ENCODE measurements at regions not wholly inside any gene's neighbourhood (a gene's known extent, or its start where the extent isn't known, plus 50 kb on each side); places are given as distances from the start of the nearest gene placed in this dataset.

- DNase-seq = no peak
- H3K9me3 ChIP-seq (ENCODE audit: control extremely low read depth in 1 of 5, control insufficient read depth in 4 of 5, insufficient read depth in 2 of 5, low read depth in 1 of 5, low read length in 4 of 5) = peaks cover 0 to 5% (median 0%) of the 10 kb centered on the region in 5 experiments
- no peaks in the 10 kb centered on the region for H3K36me3 ChIP-seq (ENCODE audit: control insufficient read depth in 4 of 4, insufficient read depth in 4 of 4, low read length in 3 of 4)
- CTCF ChIA-PET = no interaction called here
- H3K27ac ChIP-seq (ENCODE audit: insufficient read depth in 1 of 2, low read depth in 1 of 2, low read length in 2 of 2, poor library complexity in 1 of 2, severe bottlenecking in 2 of 2) = no peak overlapping the region
- POLR2A ChIA-PET = no interaction called here
- H3K4me3 ChIP-seq (ENCODE audit: control insufficient read depth in 1 of 7, extremely low read depth in 1 of 7, insufficient read depth in 4 of 7, low read depth in 2 of 7, low read length in 6 of 7) = no peak overlapping the region
- peaks cover 0 to 2% (median 0%) of the 10 kb centered on the region in 5 experiments for H3K27me3 ChIP-seq (replicated peaks in 2 of 5; ENCODE audit: control insufficient read depth in 4 of 5, insufficient read depth in 5 of 5, low read length in 4 of 5)
- no peaks in the 10 kb centered on the region for H3K4me1 ChIP-seq (ENCODE audit: control extremely low read depth in 1 of 4, control insufficient read depth in 4 of 4, insufficient read depth in 4 of 4, low read length in 3 of 4)
Observed at GRCh38 chr16:20259541-20259940, 67.8 kb downstream of the GP2 start.

GRCh38 chr16:20257234-20257633, 70.1 kb downstream of the GP2 start:
- Histone ChIP-seq H3K4me1 (ENCODE audit: control extremely low read depth in 1 of 4, control insufficient read depth in 4 of 4, insufficient read depth in 4 of 4, low read length in 3 of 4) (no peaks in the 10 kb centered on the region), H3K27me3 (replicated peaks in 2 of 5; ENCODE audit: control insufficient read depth in 4 of 5, insufficient read depth in 5 of 5, low read length in 4 of 5) (no peaks in the 10 kb centered on the region), H3K27ac (ENCODE audit: insufficient read depth in 1 of 2, low read depth in 1 of 2, low read length in 2 of 2, poor library complexity in 1 of 2, severe bottlenecking in 2 of 2) (no peak overlapping the region), H3K4me3 (ENCODE audit: control insufficient read depth in 1 of 7, extremely low read depth in 1 of 7, insufficient read depth in 4 of 7, low read depth in 2 of 7, low read length in 6 of 7) (no peak overlapping the region), H3K9me3 (ENCODE audit: control extremely low read depth in 1 of 5, control insufficient read depth in 4 of 5, insufficient read depth in 2 of 5, low read depth in 1 of 5, low read length in 4 of 5) (peaks cover 0 to 5% (median 0%) of the 10 kb centered on the region in 5 experiments), H3K36me3 (ENCODE audit: control insufficient read depth in 4 of 4, insufficient read depth in 4 of 4, low read length in 3 of 4) (no peaks in the 10 kb centered on the region)
- DNase-seq = no peak
- ChIA-PET POLR2A (no interaction called here), CTCF (no interaction called here)
- WGBS (ENCODE audit: insufficient coverage) = 78% methylated on average over 2 of the region's 3 CpGs

DNA sequence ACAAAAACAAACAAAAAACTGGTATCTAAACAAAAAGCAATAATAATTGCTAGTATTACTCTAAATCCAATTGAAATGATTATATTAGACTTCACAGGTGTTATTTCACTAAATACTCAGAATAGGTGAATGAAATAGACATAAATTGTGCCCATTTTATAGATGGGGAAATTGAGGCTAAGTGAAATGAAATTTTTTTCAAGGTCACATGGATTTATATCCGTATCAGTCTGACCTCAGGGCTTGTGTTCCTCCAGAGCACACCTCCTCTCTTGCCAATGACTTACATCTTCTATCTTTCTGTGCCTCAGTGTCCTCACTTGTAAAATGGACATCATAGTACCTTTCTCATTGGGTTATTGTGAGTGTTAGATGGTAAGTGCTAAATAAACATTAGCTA, 72.3 kb downstream of the GP2 start:
- ChIA-PET CTCF (no interaction called here), POLR2A (no interaction called here)
- DNase-seq = no peak
- Histone ChIP-seq H3K27me3 (replicated peaks in 2 of 5; ENCODE audit: control insufficient read depth in 4 of 5, insufficient read depth in 5 of 5, low read length in 4 of 5) (no peaks in the 10 kb centered on the region), H3K36me3 (ENCODE audit: control insufficient read depth in 4 of 4, insufficient read depth in 4 of 4, low read length in 3 of 4) (no peaks in the 10 kb centered on the region), H3K4me3 (ENCODE audit: control insufficient read depth in 1 of 7, extremely low read depth in 1 of 7, insufficient read depth in 4 of 7, low read depth in 2 of 7, low read length in 6 of 7) (no peak overlapping the region), H3K9me3 (ENCODE audit: control extremely low read depth in 1 of 5, control insufficient read depth in 4 of 5, insufficient read depth in 2 of 5, low read depth in 1 of 5, low read length in 4 of 5) (peaks cover 0 to 3% (median 0%) of the 10 kb centered on the region in 5 experiments), H3K4me1 (ENCODE audit: control extremely low read depth in 1 of 4, control insufficient read depth in 4 of 4, insufficient read depth in 4 of 4, low read length in 3 of 4) (no peaks in the 10 kb centered on the region), H3K27ac (ENCODE audit: insufficient read depth in 1 of 2, low read depth in 1 of 2, low read length in 2 of 2, poor library complexity in 1 of 2, severe bottlenecking in 2 of 2) (no peak overlapping the region)
- no CpG with 5 or more reads among the region's 1 CpG for WGBS (ENCODE audit: insufficient coverage)

GRCh38 chr16:20253825-20254224, 73.5 kb downstream of the GP2 start:
- H3K4me1 ChIP-seq (ENCODE audit: control extremely low read depth in 1 of 4, control insufficient read depth in 4 of 4, insufficient read depth in 4 of 4, low read length in 3 of 4) = no peaks in the 10 kb centered on the region
- H3K4me3 ChIP-seq (ENCODE audit: control insufficient read depth in 1 of 7, extremely low read depth in 1 of 7, insufficient read depth in 4 of 7, low read depth in 2 of 7, low read length in 6 of 7) = no peak overlapping the region
- no peaks in the 10 kb centered on the region for H3K36me3 ChIP-seq (ENCODE audit: control insufficient read depth in 4 of 4, insufficient read depth in 4 of 4, low read length in 3 of 4)
- DNase-seq = no peak
- POLR2A ChIA-PET = no interaction called here
- H3K27ac ChIP-seq (ENCODE audit: insufficient read depth in 1 of 2, low read depth in 1 of 2, low read length in 2 of 2, poor library complexity in 1 of 2, severe bottlenecking in 2 of 2) = no peak overlapping the region
- peaks cover 0 to 2% (median 0%) of the 10 kb centered on the region in 5 experiments for H3K9me3 ChIP-seq (ENCODE audit: control extremely low read depth in 1 of 5, control insufficient read depth in 4 of 5, insufficient read depth in 2 of 5, low read depth in 1 of 5, low read length in 4 of 5)
- WGBS (ENCODE audit: insufficient coverage) = 100% methylated on average over 1 of the region's 2 CpGs
- CTCF ChIA-PET = no interaction called here
- no peaks in the 10 kb centered on the region for H3K27me3 ChIP-seq (replicated peaks in 2 of 5; ENCODE audit: control insufficient read depth in 4 of 5, insufficient read depth in 5 of 5, low read length in 4 of 5)

- ChIA-PET CTCF (no interaction called here), POLR2A (no interaction called here)
- Histone ChIP-seq H3K27me3 (replicated peaks in 2 of 5; ENCODE audit: control insufficient read depth in 4 of 5, insufficient read depth in 5 of 5, low read length in 4 of 5) (no peaks in the 10 kb centered on the region), H3K9me3 (ENCODE audit: control extremely low read depth in 1 of 5, control insufficient read depth in 4 of 5, insufficient read depth in 2 of 5, low read depth in 1 of 5, low read length in 4 of 5) (no peaks in the 10 kb centered on the region), H3K4me3 (ENCODE audit: control insufficient read depth in 1 of 7, extremely low read depth in 1 of 7, insufficient read depth in 4 of 7, low read depth in 2 of 7, low read length in 6 of 7) (no peak overlapping the region), H3K27ac (ENCODE audit: insufficient read depth in 1 of 2, low read depth in 1 of 2, low read length in 2 of 2, poor library complexity in 1 of 2, severe bottlenecking in 2 of 2) (no peak overlapping the region), H3K4me1 (ENCODE audit: control extremely low read depth in 1 of 4, control insufficient read depth in 4 of 4, insufficient read depth in 4 of 4, low read length in 3 of 4) (peaks cover 0 to 7% (median under 1%) of the 10 kb centered on the region in 4 experiments), H3K36me3 (ENCODE audit: control insufficient read depth in 4 of 4, insufficient read depth in 4 of 4, low read length in 3 of 4) (no peaks in the 10 kb centered on the region)
- DNase-seq = no peak
- WGBS (ENCODE audit: insufficient coverage) = 83% methylated on average over 1 of the region's 1 CpG
Observed at GRCh38 chr16:20249211-20249610, 78.1 kb downstream of the GP2 start.

DNA sequence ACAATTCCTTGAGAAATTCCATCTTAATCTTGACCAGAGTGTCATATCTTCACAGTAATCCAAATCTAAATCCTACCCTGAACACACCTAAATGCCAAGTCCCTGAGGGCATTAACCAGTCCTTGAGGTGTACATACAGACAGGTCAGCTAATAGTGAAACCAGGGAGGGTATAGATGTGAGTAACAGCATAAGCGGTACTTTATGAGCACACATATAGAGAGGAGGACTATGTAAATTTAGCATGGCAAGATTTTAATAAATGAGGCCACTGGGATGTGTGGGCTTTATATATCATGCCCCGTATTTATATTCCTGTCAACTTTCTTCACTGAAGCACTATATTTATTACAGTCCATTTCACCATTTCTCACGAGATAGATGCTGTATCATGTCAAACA, 80.2 kb downstream of the GP2 start:
- WGBS (ENCODE audit: insufficient coverage) = no CpG with 5 or more reads among the region's 3 CpGs
- peaks cover 0 to 16% (median 3%) of the 10 kb centered on the region in 4 experiments for H3K4me1 ChIP-seq (ENCODE audit: control extremely low read depth in 1 of 4, control insufficient read depth in 4 of 4, insufficient read depth in 4 of 4, low read length in 3 of 4)
- no peak overlapping the region for H3K27ac ChIP-seq (ENCODE audit: insufficient read depth in 1 of 2, low read depth in 1 of 2, low read length in 2 of 2, poor library complexity in 1 of 2, severe bottlenecking in 2 of 2)
- no peaks in the 10 kb centered on the region for H3K9me3 ChIP-seq (ENCODE audit: control extremely low read depth in 1 of 5, control insufficient read depth in 4 of 5, insufficient read depth in 2 of 5, low read depth in 1 of 5, low read length in 4 of 5)
- DNase-seq = no peak
- CTCF ChIA-PET = no interaction called here
- H3K4me3 ChIP-seq (ENCODE audit: control insufficient read depth in 1 of 7, extremely low read depth in 1 of 7, insufficient read depth in 4 of 7, low read depth in 2 of 7, low read length in 6 of 7) = no peak overlapping the region
- POLR2A ChIA-PET = no interaction called here
- no peaks in the 10 kb centered on the region for H3K27me3 ChIP-seq (replicated peaks in 2 of 5; ENCODE audit: control insufficient read depth in 4 of 5, insufficient read depth in 5 of 5, low read length in 4 of 5)
- no peaks in the 10 kb centered on the region for H3K36me3 ChIP-seq (ENCODE audit: control insufficient read depth in 4 of 4, insufficient read depth in 4 of 4, low read length in 3 of 4)

DNA sequence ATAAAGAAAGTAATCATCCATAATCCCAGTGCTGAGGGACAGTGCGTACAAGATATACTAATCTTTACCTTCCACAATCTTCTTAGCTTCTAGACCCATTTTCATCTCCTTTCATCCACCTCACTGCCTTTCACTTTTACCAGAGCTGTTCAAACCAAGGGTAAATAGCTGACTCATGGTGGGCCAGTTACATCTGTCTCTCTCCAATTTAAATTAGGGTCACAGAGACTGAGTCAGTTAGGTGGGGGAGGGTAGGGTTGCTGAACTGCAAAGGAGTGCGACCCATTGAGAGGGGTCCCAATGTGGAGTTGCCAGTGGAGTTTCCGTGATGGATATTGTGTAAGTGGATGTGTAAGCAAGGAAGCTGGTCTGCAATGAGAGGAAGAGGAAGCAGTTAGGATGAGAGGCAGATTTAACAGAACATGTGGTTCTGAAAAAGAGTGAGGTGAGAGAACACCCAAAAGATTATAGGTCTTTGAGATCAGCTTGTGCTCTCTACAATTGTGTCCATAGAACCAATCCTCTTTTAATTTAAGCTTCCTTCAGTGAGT, 83.5 kb downstream of the GP2 start:
- Histone ChIP-seq H3K4me1 (ENCODE audit: control extremely low read depth in 1 of 4, control insufficient read depth in 4 of 4, insufficient read depth in 4 of 4, low read length in 3 of 4) (peaks cover 0 to 16% (median 3%) of the 10 kb centered on the region in 4 experiments), H3K36me3 (ENCODE audit: control insufficient read depth in 4 of 4, insufficient read depth in 4 of 4, low read length in 3 of 4) (no peaks in the 10 kb centered on the region), H3K4me3 (ENCODE audit: control insufficient read depth in 1 of 7, extremely low read depth in 1 of 7, insufficient read depth in 4 of 7, low read depth in 2 of 7, low read length in 6 of 7) (peak overlapping the region in 1 of 7 experiments; percentile 28), H3K27me3 (replicated peaks in 2 of 5; ENCODE audit: control insufficient read depth in 4 of 5, insufficient read depth in 5 of 5, low read length in 4 of 5) (no peaks in the 10 kb centered on the region), H3K9me3 (ENCODE audit: control extremely low read depth in 1 of 5, control insufficient read depth in 4 of 5, insufficient read depth in 2 of 5, low read depth in 1 of 5, low read length in 4 of 5) (no peaks in the 10 kb centered on the region), H3K27ac (ENCODE audit: insufficient read depth in 1 of 2, low read depth in 1 of 2, low read length in 2 of 2, poor library complexity in 1 of 2, severe bottlenecking in 2 of 2) (no peak overlapping the region)
- 20% methylated on average over 1 of the region's 3 CpGs for WGBS (ENCODE audit: insufficient coverage)
- peak; percentile 8 to 58 (median 57) for DNase-seq
- ChIA-PET POLR2A (no interaction called here), CTCF (no interaction called here)
